ENCODE measurements at regions not wholly inside any gene's neighbourhood (a gene's known extent, or its start where the extent isn't known, plus 50 kb on each side); places are given as distances from the start of the nearest gene placed in this dataset.
A peak's percentile ranks its signal among the peaks of the same experiment; 100 is the strongest.

DNA sequence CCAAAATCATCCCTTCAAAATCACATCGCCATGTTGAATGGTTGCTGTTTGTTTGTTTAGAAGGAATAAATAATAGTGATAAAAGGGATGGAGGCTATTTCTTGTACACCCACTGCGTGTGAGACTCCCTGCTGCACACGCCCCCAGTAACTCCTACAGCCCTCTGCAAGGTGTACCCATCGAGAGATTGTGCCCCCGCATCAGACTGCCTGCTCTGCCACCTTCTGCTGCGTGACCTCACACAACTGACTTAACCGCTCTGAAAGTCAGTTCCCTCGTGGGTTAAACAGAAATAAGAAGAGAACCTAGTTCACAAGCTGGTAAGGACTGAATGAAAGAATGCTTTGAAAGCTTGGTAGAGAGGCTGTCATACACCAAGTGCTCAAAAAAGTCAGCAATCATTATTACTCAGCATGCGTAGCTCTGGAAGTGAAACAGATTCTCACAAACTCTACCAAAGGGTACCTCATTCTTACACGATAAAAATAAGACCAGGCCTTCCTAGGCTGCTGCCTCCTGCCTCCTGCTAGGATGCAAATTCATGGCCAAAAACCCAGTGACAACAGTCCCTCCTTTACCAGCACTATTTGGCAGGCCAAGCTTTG lies 147.1 kb downstream of the CPEB2 start:
- TF ChIP-seq, protein P1, sequence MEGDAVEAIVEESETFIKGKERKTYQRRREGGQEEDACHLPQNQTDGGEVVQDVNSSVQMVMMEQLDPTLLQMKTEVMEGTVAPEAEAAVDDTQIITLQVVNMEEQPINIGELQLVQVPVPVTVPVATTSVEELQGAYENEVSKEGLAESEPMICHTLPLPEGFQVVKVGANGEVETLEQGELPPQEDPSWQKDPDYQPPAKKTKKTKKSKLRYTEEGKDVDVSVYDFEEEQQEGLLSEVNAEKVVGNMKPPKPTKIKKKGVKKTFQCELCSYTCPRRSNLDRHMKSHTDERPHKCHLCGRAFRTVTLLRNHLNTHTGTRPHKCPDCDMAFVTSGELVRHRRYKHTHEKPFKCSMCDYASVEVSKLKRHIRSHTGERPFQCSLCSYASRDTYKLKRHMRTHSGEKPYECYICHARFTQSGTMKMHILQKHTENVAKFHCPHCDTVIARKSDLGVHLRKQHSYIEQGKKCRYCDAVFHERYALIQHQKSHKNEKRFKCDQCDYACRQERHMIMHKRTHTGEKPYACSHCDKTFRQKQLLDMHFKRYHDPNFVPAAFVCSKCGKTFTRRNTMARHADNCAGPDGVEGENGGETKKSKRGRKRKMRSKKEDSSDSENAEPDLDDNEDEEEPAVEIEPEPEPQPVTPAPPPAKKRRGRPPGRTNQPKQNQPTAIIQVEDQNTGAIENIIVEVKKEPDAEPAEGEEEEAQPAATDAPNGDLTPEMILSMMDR (IDR thresholded peaks at IDR 0.05; ENCODE audit: low read depth, low read length): no peak
- H3K27ac ChIP-seq: no peak overlapping the region
- no peak overlapping the region for H3K4me3 ChIP-seq (ENCODE audit: low read depth, low read length)
- no peaks in the 10 kb centered on the region for H3K27me3 ChIP-seq (ENCODE audit: insufficient read depth, low read depth, severe bottlenecking)
- H3K9me3 ChIP-seq (ENCODE audit: severe bottlenecking): no peaks in the 10 kb centered on the region
- no peak for DNase-seq
- H3K36me3 ChIP-seq: no peaks in the 10 kb centered on the region

DNA sequence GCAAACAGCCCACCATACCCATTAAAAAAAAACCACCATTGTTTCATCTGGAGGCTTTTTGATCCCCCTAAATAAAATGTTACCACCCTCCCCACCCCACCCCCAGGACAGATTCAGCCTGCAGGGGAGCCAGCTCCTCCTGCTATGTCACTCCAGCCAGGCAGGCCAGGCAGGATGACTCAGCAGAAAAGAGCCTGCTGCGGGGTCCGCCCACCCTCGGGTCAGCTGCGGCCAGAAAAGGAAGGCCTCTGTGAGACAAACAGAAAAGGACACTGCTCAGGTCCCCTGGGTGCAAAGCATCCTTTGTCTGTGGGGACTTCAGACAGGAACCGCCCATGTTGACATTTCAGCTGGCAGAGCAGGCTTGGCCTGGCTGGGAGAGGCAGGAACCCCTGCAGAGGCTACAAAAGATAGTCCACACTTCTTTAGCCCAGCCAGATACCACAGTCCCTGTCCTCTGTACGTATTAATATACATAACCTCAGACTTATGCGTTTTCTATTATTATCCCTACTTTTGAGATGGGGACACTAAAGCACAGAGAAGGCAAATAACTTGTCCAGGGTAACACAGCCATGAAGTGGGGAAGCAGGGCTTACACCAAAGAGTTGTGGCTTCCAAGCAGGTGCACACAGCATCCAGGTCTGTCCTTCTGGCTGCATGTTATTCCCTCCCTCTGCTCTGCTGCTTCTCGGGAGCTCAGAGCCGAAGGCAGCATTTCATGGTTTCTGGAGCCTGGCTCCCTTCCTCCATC lies 147.7 kb downstream of the CPEB2 start:
- Histone ChIP-seq H3K36me3 (no peaks in the 10 kb centered on the region), H3K9me3 (ENCODE audit: severe bottlenecking) (no peaks in the 10 kb centered on the region), H3K27ac (no peak overlapping the region), H3K27me3 (ENCODE audit: insufficient read depth, low read depth, severe bottlenecking) (no peaks in the 10 kb centered on the region), H3K4me3 (ENCODE audit: low read depth, low read length) (no peak overlapping the region)
- DNase-seq: peak; percentile 63
- TF ChIP-seq, protein P1 (IDR thresholded peaks at IDR 0.05; ENCODE audit: low read depth, low read length): no peak

GRCh38 chr4:15150631-15151030 lies 148.3 kb downstream of the CPEB2 start:
- H3K27ac ChIP-seq: no peak overlapping the region
- no peak for DNase-seq
- H3K36me3 ChIP-seq: no peaks in the 10 kb centered on the region
- H3K9me3 ChIP-seq (ENCODE audit: severe bottlenecking): no peaks in the 10 kb centered on the region
- TF ChIP-seq, protein P1 (IDR thresholded peaks at IDR 0.05; ENCODE audit: low read depth, low read length): no peak
- H3K27me3 ChIP-seq (ENCODE audit: insufficient read depth, low read depth, severe bottlenecking): no peaks in the 10 kb centered on the region
- no peak overlapping the region for H3K4me3 ChIP-seq (ENCODE audit: low read depth, low read length)

DNA sequence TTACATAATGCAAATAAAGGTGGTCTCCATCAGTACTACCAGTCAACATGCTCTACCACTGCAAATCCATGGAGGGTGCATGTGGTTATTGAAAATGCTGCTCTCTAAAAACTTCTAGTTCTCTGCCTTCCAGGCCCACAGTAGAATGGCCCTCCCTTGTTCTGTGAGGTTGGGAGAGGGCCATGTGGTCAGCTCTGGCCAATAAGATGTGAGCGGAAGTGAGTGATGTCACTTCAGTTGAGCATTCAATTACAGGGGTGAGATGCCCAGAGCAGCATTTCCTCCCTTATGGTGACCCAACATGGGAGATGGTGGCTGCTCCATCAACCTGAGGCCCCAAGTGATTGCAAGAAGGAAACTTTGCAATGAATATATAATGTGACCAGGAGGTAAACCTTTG lies 148.8 kb downstream of the CPEB2 start:
- no peak overlapping the region for H3K4me3 ChIP-seq (ENCODE audit: low read depth, low read length)
- H3K36me3 ChIP-seq: no peaks in the 10 kb centered on the region
- no peak overlapping the region for H3K27ac ChIP-seq
- H3K9me3 ChIP-seq (ENCODE audit: severe bottlenecking): no peaks in the 10 kb centered on the region
- DNase-seq: no peak
- no peaks in the 10 kb centered on the region for H3K27me3 ChIP-seq (ENCODE audit: insufficient read depth, low read depth, severe bottlenecking)
- TF ChIP-seq, protein P1 (IDR thresholded peaks at IDR 0.05; ENCODE audit: low read depth, low read length): no peak

GRCh38 chr4:15153662-15154061 lies 151.4 kb downstream of the CPEB2 start:
- H3K27me3 ChIP-seq (ENCODE audit: insufficient read depth, low read depth, severe bottlenecking): no peaks in the 10 kb centered on the region
- TF ChIP-seq, protein P1 (IDR thresholded peaks at IDR 0.05; ENCODE audit: low read depth, low read length): no peak
- DNase-seq: no peak

More at GRCh38 chr4:15153662-15154061, 151.4 kb downstream of the CPEB2 start:
- no peak overlapping the region for H3K27ac ChIP-seq
- H3K36me3 ChIP-seq: no peaks in the 10 kb centered on the region
- H3K9me3 ChIP-seq (ENCODE audit: severe bottlenecking): peaks cover 6% of the 10 kb centered on the region
- H3K4me3 ChIP-seq (ENCODE audit: low read depth, low read length): no peak overlapping the region

Measured in WERI-Rb-1 (cell line).